Pancreas (tissue), 10 donors: ENCODE measurements at regions not wholly inside any gene's neighbourhood (a gene's known extent, or its start where the extent isn't known, plus 50 kb on each side); places are given as distances from the start of the nearest gene placed in this dataset.

Source experiments
- ATAC-seq, 4 donors: fragments of 200-7000 bp; cut with Tn5 transposase; one replicate each; pipeline versions ENCODE4 v1.8.0 to v1.9.1; 2020; ENCODE audit warnings: mild to moderate bottlenecking in 4 of 4, moderate library complexity in 4 of 4
- DNase-seq, 6 donors: peaks; one replicate each; pipeline ENCODE4 v3.0.0-alpha.2; 2020
- FAIRE-seq: peaks from 2 replicates; lab custom pipeline; 2012; peaks lifted over from hg19 to GRCh38; lab: Jason Lieb, UNC
- H3K27ac ChIP-seq, 4 donors: fragments of 200-600 bp; sonication (generic); 1 replicate in 3 of 4; 2 replicates in 1 of 4; pipeline versions ENCODE4 v1.5.0 to v1.8.0; 2020
- H3K27me3 ChIP-seq, 4 donors: fragments of 200-600 bp; one replicate each; pipeline ENCODE4 v1.8.0; 2021
- H3K36me3 ChIP-seq, 3 donors: fragments of 200-600 bp; sonication (generic) in 1 of 3; one replicate each; pipeline versions ENCODE4 v1.5.0 to v1.8.0; 2020 to 2021
- H3K4me1 ChIP-seq, 3 donors: fragments of 200-600 bp; one replicate each; pipeline ENCODE4 v1.8.0; 2021
- H3K4me3 ChIP-seq, 4 donors: fragments of 200-600 bp; sonication (generic) in 2 of 4; one replicate each; pipeline versions ENCODE4 v1.5.0 to v1.8.0; 2020 to 2021
- H3K9me3 ChIP-seq, 4 donors: fragments of 200-600 bp; one replicate each; pipeline ENCODE4 v1.8.0; 2021
- CTCF ChIP-seq, 4 donors: fragments of 200-600 bp; sonication (generic) in 3 of 4; IDR thresholded peaks; one replicate each; pipeline versions ENCODE4 v1.5.0 to v1.8.0; 2021; ENCODE audit warnings: antibody characterized with exemption in 4 of 4
- WGBS, 2 donors: extraction: QIAGEN DNeasy Blood & Tissue Kit; methylation state at CpG; one replicate each; pipeline ENCODE4 v1.1.7; 2013; 5-methylcytosine and 5-hydroxymethylcytosine counted together
- intact Hi-C, 3 donors: fragments of 100-400 bp; cut with DNase I; formaldehyde crosslinking; loops; one replicate each; pipeline versions ENCODE4 v1.11.1 to v1.14.2; 2022
- donor health status: healthy with polysubstance abuse.
- donor health status: DM: no; HTN: no; CAD: no; lungs with moderate emphysema.
- donor health status: DM: no; HTN: no; CAD: no.
- donor health status: control.
- donor health status: control.
- donor health status: Bipolar disorder and iron deficiency.
- donor health status: DM: yes; HTN: yes; CAD: no.
- donor health status: DM: no; HTN: no; CAD: no.
- donor health status: DM: no; HTN: no; CAD: no.
- donor health status: DM: yes; HTN: yes; CAD: no.

DNA sequence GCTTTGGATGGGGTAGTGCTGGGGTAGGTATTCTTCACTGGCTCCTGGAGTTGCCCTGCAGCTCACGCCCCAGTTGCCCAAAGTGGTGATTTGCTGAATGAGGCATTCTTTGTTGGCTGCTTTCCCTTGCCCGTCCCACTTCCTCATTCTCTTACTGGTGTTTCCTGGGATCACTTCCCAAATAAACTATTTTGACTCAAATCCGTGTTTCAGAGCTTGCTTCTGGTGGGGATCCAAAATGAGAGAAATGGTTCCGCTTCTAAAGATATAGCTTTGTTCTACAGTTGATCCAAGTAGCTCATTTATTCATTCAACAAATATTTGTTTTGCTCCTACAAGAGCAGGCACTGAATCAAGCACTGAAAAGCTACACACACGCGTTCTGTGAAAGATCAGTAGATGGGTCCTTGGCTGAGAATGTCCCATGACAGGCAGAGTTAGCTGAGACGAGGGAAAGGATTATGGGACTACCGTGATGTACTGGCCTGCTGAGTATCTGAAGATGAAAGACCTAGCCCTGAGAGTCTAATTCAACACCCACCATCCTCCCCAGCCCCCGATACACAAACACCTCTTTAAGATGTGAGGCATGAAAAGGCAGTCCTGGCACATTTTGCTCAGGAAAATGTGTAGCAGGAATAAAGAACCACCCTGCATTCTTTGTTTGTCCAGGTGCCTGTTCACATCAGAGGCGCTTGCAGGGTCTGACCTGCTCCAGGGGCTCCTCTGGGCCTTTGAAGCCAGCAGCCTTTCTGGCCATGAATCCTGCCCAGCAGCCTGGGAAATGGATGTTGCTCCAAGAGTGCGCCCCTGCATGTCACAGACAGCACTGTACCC lies 143.1 kb upstream of the RANBP3L start:
- H3K36me3 ChIP-seq = no peaks in the 10 kb centered on the region
- TF ChIP-seq CTCF (IDR thresholded peaks at IDR 0.05) = no peak
- intact Hi-C loops = no loop called here
- DNase-seq = peak in 4 of 6 donors; percentile 30 to 41 (median 41)
- H3K4me1 ChIP-seq = peaks cover 0 to 9% (median 0%) of the 10 kb centered on the region in 3 donors
- peak; percentile 69 to 82 (median 78) for ATAC-seq
- H3K27me3 ChIP-seq = no peaks in the 10 kb centered on the region
- WGBS, 2 donors = 45 to 48% methylated on average over 11 of the region's 11 CpGs
- FAIRE-seq = no peak
- no peak overlapping the region for H3K4me3 ChIP-seq
- peak overlapping the region in 2 of 4 donors; percentile 38 to 50 for H3K27ac ChIP-seq
- H3K9me3 ChIP-seq = no peaks in the 10 kb centered on the region

GRCh38 chr5:36447776-36448175 lies 146.1 kb upstream of the RANBP3L start:
- DNase-seq = no peak
- 86 to 92% methylated on average over 2 of the region's 2 CpGs for WGBS, 2 donors
- Histone ChIP-seq H3K9me3 (no peaks in the 10 kb centered on the region), H3K4me1 (peaks cover 0 to 5% (median 0%) of the 10 kb centered on the region in 3 donors), H3K4me3 (no peak overlapping the region), H3K36me3 (no peaks in the 10 kb centered on the region), H3K27ac (no peak overlapping the region), H3K27me3 (no peaks in the 10 kb centered on the region)
- intact Hi-C loops = no loop called here
- FAIRE-seq = no peak
- no peak for TF ChIP-seq CTCF (IDR thresholded peaks at IDR 0.05)
- ATAC-seq = no peak

- TF ChIP-seq CTCF (IDR thresholded peaks at IDR 0.05) = no peak
- Histone ChIP-seq H3K27ac (no peak overlapping the region), H3K36me3 (no peaks in the 10 kb centered on the region), H3K4me3 (no peak overlapping the region), H3K4me1 (no peaks in the 10 kb centered on the region), H3K9me3 (no peaks in the 10 kb centered on the region), H3K27me3 (no peaks in the 10 kb centered on the region)
- 53 to 57% methylated on average over 3 of the region's 3 CpGs for WGBS, 2 donors
- FAIRE-seq (no peak), ATAC-seq (peak in 1 of 4 donors; percentile 35), DNase-seq (no peak)
- intact Hi-C loops = no loop called here
Measured at GRCh38 chr5:36450229-36451014, 148.7 kb upstream of the RANBP3L start.

- FAIRE-seq = no peak
Measured at GRCh38 chr5:36452424-36453006, 150.8 kb upstream of the RANBP3L start.

More at GRCh38 chr5:36452424-36453006, 150.8 kb upstream of the RANBP3L start:
- Histone ChIP-seq H3K36me3 (no peaks in the 10 kb centered on the region), H3K4me1 (no peaks in the 10 kb centered on the region), H3K9me3 (no peaks in the 10 kb centered on the region), H3K27ac (no peak overlapping the region), H3K27me3 (no peaks in the 10 kb centered on the region), H3K4me3 (no peak overlapping the region)
- intact Hi-C loops = no loop called here
- ATAC-seq = no peak
- TF ChIP-seq CTCF (IDR thresholded peaks at IDR 0.05) = no peak
- WGBS, 2 donors = 72 to 80% methylated on average over 4 of the region's 4 CpGs
- DNase-seq = no peak
